VCaP (cell line): ENCODE measurements at regions not wholly inside any gene's neighbourhood (a gene's known extent, or its start where the extent isn't known, plus 50 kb on each side); places are given as distances from the start of the nearest gene placed in this dataset.

Experiments used
- H3K27ac ChIP-seq: fragments of 450-650 bp; 2 replicates; pipeline ENCODE4 v1.5.1; 2017
- TF ChIP-seq, protein P1 (sequence below): fragments of 450-650 bp; conservative IDR thresholded peaks from 2 replicates; pipeline ENCODE4 v1.5.1; 2017; ENCODE audit warnings: mild to moderate bottlenecking, moderate library complexity

- TF ChIP-seq, protein P1, sequence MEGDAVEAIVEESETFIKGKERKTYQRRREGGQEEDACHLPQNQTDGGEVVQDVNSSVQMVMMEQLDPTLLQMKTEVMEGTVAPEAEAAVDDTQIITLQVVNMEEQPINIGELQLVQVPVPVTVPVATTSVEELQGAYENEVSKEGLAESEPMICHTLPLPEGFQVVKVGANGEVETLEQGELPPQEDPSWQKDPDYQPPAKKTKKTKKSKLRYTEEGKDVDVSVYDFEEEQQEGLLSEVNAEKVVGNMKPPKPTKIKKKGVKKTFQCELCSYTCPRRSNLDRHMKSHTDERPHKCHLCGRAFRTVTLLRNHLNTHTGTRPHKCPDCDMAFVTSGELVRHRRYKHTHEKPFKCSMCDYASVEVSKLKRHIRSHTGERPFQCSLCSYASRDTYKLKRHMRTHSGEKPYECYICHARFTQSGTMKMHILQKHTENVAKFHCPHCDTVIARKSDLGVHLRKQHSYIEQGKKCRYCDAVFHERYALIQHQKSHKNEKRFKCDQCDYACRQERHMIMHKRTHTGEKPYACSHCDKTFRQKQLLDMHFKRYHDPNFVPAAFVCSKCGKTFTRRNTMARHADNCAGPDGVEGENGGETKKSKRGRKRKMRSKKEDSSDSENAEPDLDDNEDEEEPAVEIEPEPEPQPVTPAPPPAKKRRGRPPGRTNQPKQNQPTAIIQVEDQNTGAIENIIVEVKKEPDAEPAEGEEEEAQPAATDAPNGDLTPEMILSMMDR = no peak
- no peak overlapping the region for H3K27ac ChIP-seq
Measured at GRCh38 chr2:223107825-223108224, 55.8 kb downstream of the KCNE4 start.

DNA sequence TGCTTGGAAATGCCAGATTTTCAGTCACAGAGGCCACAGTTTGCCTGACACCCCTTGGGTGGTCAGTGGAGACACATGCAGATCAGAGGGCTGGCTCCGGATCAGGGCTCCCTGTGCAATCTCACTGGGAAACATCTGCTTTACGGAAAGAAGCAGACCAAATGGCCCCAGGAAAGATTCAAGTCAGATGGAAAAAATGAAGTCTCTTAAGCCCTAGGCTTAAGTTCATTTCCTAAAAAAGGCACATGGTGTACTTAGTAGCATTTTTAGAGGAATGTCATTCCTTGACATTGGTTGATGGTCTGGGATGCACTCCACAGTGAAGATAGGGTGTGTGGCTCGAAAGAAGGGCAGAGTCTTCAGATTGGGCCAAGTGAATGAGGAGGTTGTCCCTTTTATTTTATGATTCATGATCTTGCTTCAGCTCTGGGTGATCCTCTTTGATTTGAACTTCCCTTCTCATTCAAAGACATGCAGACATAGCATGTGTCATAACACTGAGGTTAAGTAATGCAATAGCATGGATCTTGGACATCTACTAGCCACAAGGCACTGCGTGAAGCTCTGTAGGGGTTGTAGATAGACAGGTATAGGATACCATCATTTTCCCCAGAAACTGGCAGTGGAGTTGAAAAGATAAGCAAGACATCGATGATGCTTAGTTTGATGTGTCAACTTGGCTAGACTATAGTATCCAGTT lies 56.5 kb downstream of the KCNE4 start:
- TF ChIP-seq, protein P1 = no peak
- no peak overlapping the region for H3K27ac ChIP-seq

DNA sequence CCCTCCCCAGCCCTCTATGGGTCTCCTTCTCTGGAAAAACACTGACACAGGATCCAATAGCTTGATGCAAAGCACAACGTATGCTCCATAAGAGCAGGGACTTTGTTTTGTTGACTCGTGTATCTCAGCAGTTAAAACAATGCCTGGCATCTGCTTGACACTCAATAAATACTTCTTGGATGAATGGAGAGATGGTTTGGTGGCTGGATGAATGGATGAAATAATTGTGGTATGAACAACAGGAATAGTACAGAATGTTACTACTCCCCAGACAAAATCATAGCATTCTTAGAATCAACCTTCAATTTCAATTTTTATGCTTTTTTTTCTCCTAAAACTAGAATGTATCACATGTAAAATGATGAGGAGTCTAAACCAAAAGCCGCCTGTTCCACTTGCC lies 57.4 kb downstream of the KCNE4 start:
- H3K27ac ChIP-seq = no peak overlapping the region
- TF ChIP-seq, protein P1 = no peak

DNA sequence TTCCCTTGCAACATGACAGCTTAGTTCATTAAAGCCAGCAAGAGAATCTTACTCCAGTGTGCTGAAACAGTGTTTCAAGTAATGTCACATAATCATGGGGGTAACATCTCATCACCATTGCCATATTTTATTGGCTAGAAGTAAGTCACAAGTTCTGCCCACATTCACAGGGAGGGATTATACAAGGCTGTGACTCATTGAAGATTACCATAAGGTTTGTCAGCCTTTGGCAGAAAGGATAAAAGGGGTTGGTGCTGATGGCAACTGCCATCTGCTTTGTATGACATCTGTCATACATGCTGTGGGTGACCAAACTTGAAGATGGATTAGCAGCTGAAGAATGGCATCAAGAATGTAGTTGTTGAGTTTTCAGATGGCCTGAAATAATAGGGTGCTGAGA lies 61.2 kb downstream of the KCNE4 start:
- TF ChIP-seq, protein P1 = no peak
- no peak overlapping the region for H3K27ac ChIP-seq

GRCh38 chr2:223114170-223114569 lies 62.2 kb downstream of the KCNE4 start:
- H3K27ac ChIP-seq = no peak overlapping the region

GRCh38 chr2:223114917-223115316 lies 62.9 kb downstream of the KCNE4 start:
- H3K27ac ChIP-seq = no peak overlapping the region
- TF ChIP-seq, protein P1 = no peak

More at GRCh38 chr2:223114170-223114569, 62.2 kb downstream of the KCNE4 start:
- TF ChIP-seq, protein P1 = no peak

DNA sequence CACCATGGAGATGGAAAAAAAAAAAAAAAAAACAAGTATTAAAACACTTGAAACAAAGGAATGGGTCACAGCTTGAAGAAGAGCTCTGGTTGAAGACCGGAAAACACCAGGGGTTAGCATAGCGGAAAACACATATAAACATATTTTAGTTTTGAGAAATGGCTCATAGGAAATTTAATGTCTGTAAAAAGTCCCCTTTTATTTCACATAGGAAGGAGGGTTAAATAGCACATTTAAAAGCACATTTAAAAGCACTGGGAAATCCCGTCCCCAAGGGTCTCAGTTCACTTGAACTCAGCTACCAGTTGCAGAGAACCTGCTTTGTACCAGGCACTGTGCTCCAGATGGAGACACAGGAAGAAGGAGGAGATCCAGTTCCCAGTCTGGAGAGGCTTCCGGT lies 65.5 kb downstream of the KCNE4 start:
- TF ChIP-seq, protein P1 = no peak
- no peak overlapping the region for H3K27ac ChIP-seq
